ENCODE measurements at regions not wholly inside any gene's neighbourhood (a gene's known extent, or its start where the extent isn't known, plus 50 kb on each side); places are given as distances from the start of the nearest gene placed in this dataset.

DNA sequence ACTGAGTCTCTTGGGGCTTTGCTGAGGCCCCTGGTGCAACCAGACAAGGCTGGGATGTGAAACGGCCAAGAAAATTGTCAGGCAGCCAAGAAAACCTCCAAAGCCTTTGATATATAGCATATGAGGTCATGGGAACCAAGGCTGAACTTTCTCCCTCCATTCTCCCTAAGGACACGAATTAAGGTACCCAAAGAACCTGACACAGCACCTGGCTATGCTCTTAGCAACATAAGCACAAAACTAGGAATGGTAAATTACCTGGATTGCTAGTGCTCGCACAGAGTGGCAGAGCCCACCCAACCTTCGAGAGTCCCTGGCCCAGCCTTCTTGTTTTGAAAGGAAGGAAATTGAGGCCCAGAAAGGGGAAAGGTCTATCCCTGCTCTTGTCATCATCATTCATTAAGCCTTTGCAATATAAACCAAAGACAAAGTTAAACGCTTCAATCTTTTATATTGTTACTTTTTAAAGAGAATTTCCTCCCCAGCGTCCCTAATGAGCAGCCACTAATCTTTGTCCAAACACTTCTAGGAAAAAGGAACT lies 220.0 kb upstream of the NR4A3 start:
- Histone ChIP-seq H3K9me3 (ENCODE audit: control insufficient read depth, insufficient read depth, low read length) (no peaks in the 10 kb centered on the region), H3K27ac (ENCODE audit: low read depth, low read length) (no peak overlapping the region), H3K4me1 (ENCODE audit: control insufficient read depth, low read length) (peaks cover 8% of the 10 kb centered on the region), H4K20me1 (ENCODE audit: control insufficient read depth, insufficient read depth, low read depth, low read length) (no peaks in the 10 kb centered on the region), H3K9me2 (replicated peaks; ENCODE audit: control insufficient read depth, low read length) (no peaks in the 10 kb centered on the region), H3K27me3 (ENCODE audit: control insufficient read depth, low read length) (no peaks in the 10 kb centered on the region), H3F3A (ENCODE audit: control insufficient read depth, insufficient read depth) (no peaks in the 10 kb centered on the region), H3K36me3 (ENCODE audit: control insufficient read depth, low read length) (no peaks in the 10 kb centered on the region), H3K4me2 (ENCODE audit: low read length) (no peak overlapping the region), H3K79me2 (ENCODE audit: control insufficient read depth, low read length) (no peaks in the 10 kb centered on the region), H3K4me3 (ENCODE audit: low read length) (no peak overlapping the region)
- TF ChIP-seq EZH2phosphoT487 (IDR thresholded peaks at IDR 0.05; ENCODE audit: borderline replicate concordance, low read length): no peak
- TF ChIP-seq, protein P1, sequence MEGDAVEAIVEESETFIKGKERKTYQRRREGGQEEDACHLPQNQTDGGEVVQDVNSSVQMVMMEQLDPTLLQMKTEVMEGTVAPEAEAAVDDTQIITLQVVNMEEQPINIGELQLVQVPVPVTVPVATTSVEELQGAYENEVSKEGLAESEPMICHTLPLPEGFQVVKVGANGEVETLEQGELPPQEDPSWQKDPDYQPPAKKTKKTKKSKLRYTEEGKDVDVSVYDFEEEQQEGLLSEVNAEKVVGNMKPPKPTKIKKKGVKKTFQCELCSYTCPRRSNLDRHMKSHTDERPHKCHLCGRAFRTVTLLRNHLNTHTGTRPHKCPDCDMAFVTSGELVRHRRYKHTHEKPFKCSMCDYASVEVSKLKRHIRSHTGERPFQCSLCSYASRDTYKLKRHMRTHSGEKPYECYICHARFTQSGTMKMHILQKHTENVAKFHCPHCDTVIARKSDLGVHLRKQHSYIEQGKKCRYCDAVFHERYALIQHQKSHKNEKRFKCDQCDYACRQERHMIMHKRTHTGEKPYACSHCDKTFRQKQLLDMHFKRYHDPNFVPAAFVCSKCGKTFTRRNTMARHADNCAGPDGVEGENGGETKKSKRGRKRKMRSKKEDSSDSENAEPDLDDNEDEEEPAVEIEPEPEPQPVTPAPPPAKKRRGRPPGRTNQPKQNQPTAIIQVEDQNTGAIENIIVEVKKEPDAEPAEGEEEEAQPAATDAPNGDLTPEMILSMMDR (IDR thresholded peaks at IDR 0.05; ENCODE audit: low read depth, low read length, poor library complexity, severe bottlenecking): no peak

DNA sequence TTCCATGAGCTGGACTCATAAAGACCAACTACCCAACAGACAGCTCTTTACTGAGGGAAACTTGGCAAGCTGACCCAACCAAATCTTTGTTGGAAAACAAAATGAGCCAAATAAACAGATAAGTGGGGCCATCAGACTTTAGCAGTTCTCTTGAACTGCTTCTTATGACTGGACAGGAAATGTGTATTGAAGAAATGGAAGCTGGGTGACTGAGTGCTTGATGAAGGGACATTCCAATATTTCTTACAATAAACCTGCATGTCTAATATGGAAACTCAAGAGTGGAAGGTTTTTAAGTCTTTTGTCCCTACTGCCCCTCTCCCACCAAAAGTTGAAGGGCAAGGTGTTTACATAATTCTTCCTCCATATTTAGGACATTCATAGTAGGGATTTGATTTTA lies 218.8 kb upstream of the NR4A3 start:
- no peaks in the 10 kb centered on the region for H3K9me3 ChIP-seq (ENCODE audit: control insufficient read depth, insufficient read depth, low read length)
- H3K4me1 ChIP-seq (ENCODE audit: control insufficient read depth, low read length): no peaks in the 10 kb centered on the region
- no peak overlapping the region for H3K4me2 ChIP-seq (ENCODE audit: low read length)
- H4K20me1 ChIP-seq (ENCODE audit: control insufficient read depth, insufficient read depth, low read depth, low read length): no peaks in the 10 kb centered on the region
- H3K4me3 ChIP-seq (ENCODE audit: low read length): no peak overlapping the region
- no peaks in the 10 kb centered on the region for H3K27me3 ChIP-seq (ENCODE audit: control insufficient read depth, low read length)
- H3K27ac ChIP-seq (ENCODE audit: low read depth, low read length): no peak overlapping the region
- no peaks in the 10 kb centered on the region for H3K36me3 ChIP-seq (ENCODE audit: control insufficient read depth, low read length)
- no peaks in the 10 kb centered on the region for H3K9me2 ChIP-seq (replicated peaks; ENCODE audit: control insufficient read depth, low read length)
- H3K79me2 ChIP-seq (ENCODE audit: control insufficient read depth, low read length): no peaks in the 10 kb centered on the region
- TF ChIP-seq EZH2phosphoT487 (IDR thresholded peaks at IDR 0.05; ENCODE audit: borderline replicate concordance, low read length): no peak
- TF ChIP-seq, protein P1 (IDR thresholded peaks at IDR 0.05; ENCODE audit: low read depth, low read length, poor library complexity, severe bottlenecking): no peak
- H3F3A ChIP-seq (ENCODE audit: control insufficient read depth, insufficient read depth): no peaks in the 10 kb centered on the region

DNA sequence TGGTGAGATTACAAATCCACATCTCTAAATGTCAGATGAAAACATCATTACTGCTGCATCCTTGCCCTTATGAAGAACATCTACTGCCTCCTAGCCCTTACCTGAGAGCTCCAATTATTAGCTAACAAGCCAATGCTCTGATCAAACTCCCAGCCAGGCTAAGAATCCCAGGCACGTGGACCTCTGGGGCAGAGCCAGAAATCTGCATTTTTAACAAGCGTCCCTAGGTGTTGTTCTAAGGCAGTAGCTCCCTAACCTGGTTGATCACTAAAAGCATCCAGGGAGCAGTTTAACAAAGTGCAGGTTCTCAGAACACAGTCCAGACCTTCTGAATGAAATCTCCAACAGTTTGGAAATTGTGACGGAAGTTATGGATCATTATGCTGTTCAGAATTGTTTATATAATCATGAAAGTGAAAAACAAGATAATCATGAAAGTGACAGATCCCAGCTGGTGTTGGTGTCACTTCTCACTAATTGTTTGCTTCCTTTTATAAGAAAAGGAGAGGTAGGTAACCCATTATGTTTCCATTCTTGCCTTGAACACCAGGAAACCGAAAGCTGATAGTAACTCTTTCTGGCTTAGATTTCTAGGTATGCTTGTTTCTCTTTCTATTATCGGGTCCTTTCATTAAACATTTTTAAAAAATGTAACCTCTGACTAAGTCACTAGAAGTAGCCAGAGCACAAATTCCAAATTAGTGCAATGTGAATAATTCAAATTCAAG lies 216.5 kb upstream of the NR4A3 start:
- Histone ChIP-seq H3F3A (ENCODE audit: control insufficient read depth, insufficient read depth) (no peaks in the 10 kb centered on the region), H3K4me3 (ENCODE audit: low read length) (no peak overlapping the region), H3K27ac (ENCODE audit: low read depth, low read length) (no peak overlapping the region), H3K9me2 (replicated peaks; ENCODE audit: control insufficient read depth, low read length) (no peaks in the 10 kb centered on the region), H3K27me3 (ENCODE audit: control insufficient read depth, low read length) (no peaks in the 10 kb centered on the region), H4K20me1 (ENCODE audit: control insufficient read depth, insufficient read depth, low read depth, low read length) (no peaks in the 10 kb centered on the region), H3K36me3 (ENCODE audit: control insufficient read depth, low read length) (no peaks in the 10 kb centered on the region), H3K4me2 (ENCODE audit: low read length) (no peak overlapping the region), H3K9me3 (ENCODE audit: control insufficient read depth, insufficient read depth, low read length) (no peaks in the 10 kb centered on the region), H3K4me1 (ENCODE audit: control insufficient read depth, low read length) (no peaks in the 10 kb centered on the region), H3K79me2 (ENCODE audit: control insufficient read depth, low read length) (no peaks in the 10 kb centered on the region)
- TF ChIP-seq, protein P1 (IDR thresholded peaks at IDR 0.05; ENCODE audit: low read depth, low read length, poor library complexity, severe bottlenecking): no peak
- no peak for TF ChIP-seq EZH2phosphoT487 (IDR thresholded peaks at IDR 0.05; ENCODE audit: borderline replicate concordance, low read length)

Measured in DOHH2 (cell line).